A549 (cell line): ENCODE measurements at regions not wholly inside any gene's neighbourhood (a gene's known extent, or its start where the extent isn't known, plus 50 kb on each side); places are given as distances from the start of the nearest gene placed in this dataset.

ENCODE experiments used
- ATAC-seq, 2 experiments: fragments of 200-7000 bp in 1 of 2; fragments of >200 bp in 1 of 2; cut with Nextera tagmentation in 1 of 2; cut with Tn5 transposase in 1 of 2; 3 replicates each; pipeline versions ENCODE4 v1.8.0 to v1.9.1; 2018 to 2020; ENCODE audit warnings: mild to moderate bottlenecking in 1 of 2, moderate library complexity in 1 of 2
- CTCF ChIA-PET: fragments of 300-600 bp; sonication (Branson Sonifier 250); formaldehyde crosslinking; extraction: SDS; loops from one replicate; lab custom pipeline; 2021; ENCODE audit warnings: antibody characterized with exemption, inconsistent platforms; lab: Yijun Ruan, JAX
- POLR2A ChIA-PET: fragments of 350-600 bp; formaldehyde crosslinking; extraction: SDS; loops from one replicate; lab custom pipeline; 2021; ENCODE audit warnings: antibody characterized with exemption, inconsistent platforms; lab: Yijun Ruan, JAX
- DNase-seq, 2 experiments: peaks; one replicate each; pipeline versions ENCODE4 v3.0.0 to v3.0.0-alpha.2; 2011 to 2016; ENCODE audit warnings: low read depth in 1 of 2, low spot score in 1 of 2
- FAIRE-seq: peaks from 2 replicates; lab custom pipeline; 2011; peaks lifted over from hg19 to GRCh38; lab: Jason Lieb, UNC
- H3K27ac ChIP-seq, 2 experiments: fragments of >200 bp; sonication (Bioruptor Twin); formaldehyde crosslinking; 3 replicates each; pipeline ENCODE4 v1.5.1; 2016 to 2017
- H3K4me1 ChIP-seq: fragments of >200 bp; sonication (Bioruptor Twin); formaldehyde crosslinking; 3 replicates; pipeline ENCODE4 v1.6.1; 2016
- H3K4me2 ChIP-seq: fragments of >200 bp; sonication (Bioruptor Twin); formaldehyde crosslinking; 3 replicates; pipeline ENCODE4 v1.6.1; 2016
- H3K4me3 ChIP-seq: fragments of >200 bp; sonication (Bioruptor Twin); formaldehyde crosslinking; 3 replicates; pipeline ENCODE4 v1.5.1; 2016
- H3K9me3 ChIP-seq: fragments of >200 bp; sonication (Bioruptor Twin); formaldehyde crosslinking; 3 replicates; pipeline ENCODE4 v1.6.1; 2016
- BCL3 ChIP-seq: fragments of >200 bp; sonication (Bioruptor Twin); formaldehyde crosslinking; IDR thresholded peaks from 3 replicates; pipeline ENCODE4 v1.6.1; 2016
- CBX2 ChIP-seq: fragments of 200-600 bp; sonication (generic); IDR thresholded peaks from 2 replicates; pipeline ENCODE4 v1.6.1; 2016; ENCODE audit warnings: low read depth, mild to moderate bottlenecking, borderline replicate concordance
- CHD4 ChIP-seq: fragments of 200-600 bp; sonication (generic); IDR thresholded peaks from 2 replicates; pipeline ENCODE4 v1.6.1; 2016; ENCODE audit warnings: antibody characterized with exemption, mild to moderate bottlenecking, borderline replicate concordance
- E2F6 ChIP-seq: IDR thresholded peaks from 2 replicates; pipeline ENCODE4 v1.6.1; 2012; ENCODE audit warnings: low read depth, borderline replicate concordance
- EHF ChIP-seq: fragments of 250-450 bp; sonication (Bioruptor Pico); IDR thresholded peaks from 2 replicates; pipeline ENCODE4 v1.5.0; 2020; ENCODE audit warnings: mild to moderate bottlenecking
- EP300 ChIP-seq, 2 experiments: fragments of >200 bp; sonication (Bioruptor Twin); formaldehyde crosslinking; IDR thresholded peaks; 2 replicates in 1 of 2; 3 replicates in 1 of 2; pipeline ENCODE4 v1.6.1; 2016 to 2017
- HDAC2 ChIP-seq: fragments of 200-600 bp; sonication (generic); IDR thresholded peaks from 2 replicates; pipeline ENCODE4 v1.6.1; 2016
- HMGXB4 ChIP-seq: fragments of 250-450 bp; sonication (Bioruptor Pico); IDR thresholded peaks from 2 replicates; pipeline ENCODE4 v1.5.0; 2021; ENCODE audit warnings: mild to moderate bottlenecking, moderate library complexity, borderline replicate concordance
- HOXB13 ChIP-seq: fragments of 250-450 bp; sonication (Bioruptor Pico); IDR thresholded peaks from 2 replicates; pipeline ENCODE4 v1.5.0; 2020; ENCODE audit warnings: low read depth, mild to moderate bottlenecking, moderate library complexity
- HOXB5 ChIP-seq: fragments of 250-450 bp; sonication (Bioruptor Pico); IDR thresholded peaks from 2 replicates; pipeline ENCODE4 v1.5.0; 2020; ENCODE audit warnings: mild to moderate bottlenecking, moderate library complexity
- KDM5A ChIP-seq: fragments of 200-600 bp; sonication (generic); IDR thresholded peaks from 2 replicates; pipeline ENCODE4 v1.6.1; 2016; ENCODE audit warnings: antibody characterized with exemption, mild to moderate bottlenecking
- MAFK ChIP-seq: fragments of 450-650 bp; IDR thresholded peaks from 2 replicates; pipeline ENCODE4 v1.6.1; 2014; ENCODE audit not compliant: partially characterized antibody
- NFE2L2 ChIP-seq: fragments of 150-350 bp; conservative IDR thresholded peaks from 2 replicates; pipeline ENCODE4 v1.6.1; 2014; ENCODE audit warnings: low read length
- NPAS2 ChIP-seq: fragments of 250-450 bp; sonication (Bioruptor Pico); IDR thresholded peaks from 2 replicates; pipeline ENCODE4 v1.8.0; 2022; ENCODE audit warnings: mild to moderate bottlenecking, moderate library complexity, borderline replicate concordance
- RARB ChIP-seq: fragments of 250-450 bp; sonication (Bioruptor Pico); IDR thresholded peaks from 2 replicates; pipeline ENCODE4 v1.8.0; 2021; ENCODE audit warnings: mild to moderate bottlenecking, moderate library complexity
- TP53 ChIP-seq: fragments of 250-450 bp; sonication (Bioruptor Pico); IDR thresholded peaks from 2 replicates; pipeline ENCODE4 v1.5.0; 2021; ENCODE audit warnings: mild to moderate bottlenecking, moderate library complexity
- ZC3H11A ChIP-seq: fragments of 450-650 bp; IDR thresholded peaks from 2 replicates; pipeline ENCODE4 v1.6.1; 2014; ENCODE audit warnings: antibody characterized with exemption, mild to moderate bottlenecking
- WGBS: methylation state at CpG from one replicate; pipeline ENCODE4 v1.1.6; 2017; ENCODE audit errors: missing lambda C conversion rate; 5-methylcytosine and 5-hydroxymethylcytosine counted together

DNA sequence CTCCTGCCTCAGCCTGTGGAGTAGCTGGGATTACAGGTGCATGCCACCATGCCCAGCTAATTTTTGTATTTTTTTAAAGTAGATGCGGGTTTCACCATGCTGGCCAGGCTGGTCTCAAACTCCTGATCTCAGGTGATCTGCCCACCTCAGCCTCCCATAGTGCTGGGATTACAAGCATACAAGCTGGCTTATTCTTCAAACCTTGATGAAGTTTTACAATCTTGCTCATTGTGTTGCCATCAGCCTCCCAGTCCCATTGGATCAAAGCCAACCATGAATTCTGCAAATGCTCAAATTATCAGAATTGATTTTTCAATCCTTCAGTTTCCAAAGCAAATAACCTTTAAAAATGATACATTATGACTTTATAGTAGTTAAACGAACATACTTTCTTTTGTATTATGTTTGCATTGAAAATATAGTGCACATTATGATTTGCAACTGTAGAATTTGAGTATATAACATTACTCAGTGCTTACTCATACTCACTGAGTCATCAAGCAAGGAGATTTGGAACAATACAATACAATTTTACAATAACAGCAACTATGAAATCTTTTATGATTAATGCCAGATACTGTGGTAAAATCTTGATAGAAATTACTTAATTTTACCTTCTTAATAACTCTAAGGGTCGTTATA, 1491.9 kb upstream of the CELF4 start:
- WGBS, result 1% methylated on average over 3 of the region's 3 CpGs
- no peak overlapping the region for H3K4me3 ChIP-seq
- FAIRE-seq (no peak), DNase-seq (no peak), ATAC-seq (no peak)
- TF ChIP-seq EP300 (IDR thresholded peaks at IDR 0.05) (no peak), EHF (no peak), MAFK (no peak), NPAS2 (CRISPR knock-in tag) (no peak)
- no peaks in the 10 kb centered on the region for H3K9me3 ChIP-seq
- POLR2A ChIA-PET, result no interaction called here
- H3K4me1 ChIP-seq, result no peaks in the 10 kb centered on the region
- H3K4me2 ChIP-seq, result no peak overlapping the region
- H3K27ac ChIP-seq, result no peak overlapping the region
- CTCF ChIA-PET, result no interaction called here

- POLR2A ChIA-PET, result interaction anchor here (0.6 kb wide), 1 partner anchor 19 kb away, joined by 3 read pairs; no protein-coding TSS in a partner anchor
- H3K9me3 ChIP-seq, result no peaks in the 10 kb centered on the region
- no peaks in the 10 kb centered on the region for H3K4me1 ChIP-seq
- no peak overlapping the region for H3K27ac ChIP-seq
- TF ChIP-seq NPAS2 (CRISPR knock-in tag) (no peak), EHF (no peak), HDAC2 (no peak), HOXB13 (CRISPR knock-in tag) (no peak), EP300 (IDR thresholded peaks at IDR 0.05) (no peak), NFE2L2 (no peak), RARB (CRISPR knock-in tag) (no peak), KDM5A (no peak), ZC3H11A (no peak), E2F6 (no peak), CBX2 (no peak), CHD4 (no peak)
- 2% methylated on average over 2 of the region's 2 CpGs for WGBS
- FAIRE-seq (no peak), ATAC-seq (no peak), DNase-seq (no peak)
- H3K4me3 ChIP-seq, result no peak overlapping the region
- H3K4me2 ChIP-seq, result no peak overlapping the region
- CTCF ChIA-PET, result no interaction called here
These were observed 1488.0 kb upstream of the CELF4 start for GRCh38 chr18:39053571-39053970.

DNA sequence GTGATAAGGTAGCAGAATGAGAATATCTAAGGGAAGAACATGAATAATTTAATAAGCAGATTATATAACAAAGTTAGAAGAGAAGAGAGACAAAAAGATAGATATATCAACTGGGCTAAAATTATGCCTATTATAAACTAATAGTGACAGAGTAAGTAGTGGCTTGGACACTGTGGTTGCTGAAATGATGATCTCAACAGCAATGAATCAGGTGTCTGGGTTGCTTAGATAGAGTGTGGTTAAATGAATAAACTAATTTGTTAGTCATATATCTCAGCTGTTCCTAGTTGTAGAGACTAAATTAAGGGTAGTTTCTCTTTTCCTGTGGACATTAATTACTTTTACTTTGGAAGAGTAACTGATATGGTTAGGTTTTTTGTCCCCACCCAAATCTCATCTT, 1485.4 kb upstream of the CELF4 start:
- Histone ChIP-seq H3K9me3 (no peaks in the 10 kb centered on the region), H3K4me2 (no peak overlapping the region), H3K4me1 (no peaks in the 10 kb centered on the region)
- POLR2A ChIA-PET, result no interaction called here
- ATAC-seq (no peak), DNase-seq (no peak), FAIRE-seq (no peak)
- CTCF ChIA-PET, result no interaction called here
- TF ChIP-seq TP53 (CRISPR knock-in tag) (no peak), E2F6 (no peak), HMGXB4 (CRISPR knock-in tag) (no peak), HOXB5 (CRISPR knock-in tag) (no peak), MAFK (no peak), BCL3 (no peak)
- TF ChIP-seq, all 56 proteins: peak for 0
- Histone ChIP-seq H3K4me3 (no peak overlapping the region), H3K27ac (no peak overlapping the region)
